ENCODE measurements at regions not wholly inside any gene's neighbourhood (a gene's known extent, or its start where the extent isn't known, plus 50 kb on each side); places are given as distances from the start of the nearest gene placed in this dataset.
"Not testable (repeated sequence)": the region's sequence is repeated elsewhere in the genome, so short reads cannot be mapped to it uniquely, and the experiment has no call there.

- no peak for DNase-seq (ENCODE audit: low spot score)
These were observed 763.6 kb downstream of the CDH11 start for GRCh38 chr16:64358291-64358690.

- no peak for DNase-seq (ENCODE audit: low spot score)
These were observed 765.6 kb downstream of the CDH11 start for GRCh38 chr16:64356267-64356666.

- DNase-seq (ENCODE audit: low spot score), result no peak
These were observed 769.6 kb downstream of the CDH11 start for GRCh38 chr16:64352246-64352645.

GRCh38 chr16:64351121-64351520, 770.7 kb downstream of the CDH11 start:
- DNase-seq (ENCODE audit: low spot score), result no peak

GRCh38 chr16:64346080-64346479, 775.8 kb downstream of the CDH11 start:
- DNase-seq (ENCODE audit: low spot score), result no peak

- no peak for DNase-seq (ENCODE audit: low spot score)
These were observed 776.7 kb downstream of the CDH11 start for GRCh38 chr16:64345142-64345541.

- not testable (repeated sequence) for DNase-seq (ENCODE audit: low spot score)
These were observed 777.9 kb downstream of the CDH11 start for GRCh38 chr16:64343820-64344443.

GRCh38 chr16:64343061-64343819, 778.6 kb downstream of the CDH11 start:
- DNase-seq (ENCODE audit: low spot score), result no peak

GRCh38 chr16:64341336-64341735, 780.5 kb downstream of the CDH11 start:
- DNase-seq (ENCODE audit: low spot score), result not testable (repeated sequence)

- DNase-seq (ENCODE audit: low spot score), result no peak
These were observed 782.7 kb downstream of the CDH11 start for GRCh38 chr16:64339052-64339770.

GRCh38 chr16:64321881-64322280, 800.0 kb downstream of the CDH11 start:
- no peak for DNase-seq (ENCODE audit: low spot score)

- DNase-seq (ENCODE audit: low spot score), result no peak
These were observed 800.8 kb downstream of the CDH11 start for GRCh38 chr16:64321066-64321465.

- no peak for DNase-seq (ENCODE audit: low spot score)
These were observed 804.3 kb downstream of the CDH11 start for GRCh38 chr16:64317601-64318000.

GRCh38 chr16:64313726-64314125, 808.1 kb downstream of the CDH11 start:
- DNase-seq (ENCODE audit: low spot score), result no peak

- no peak for DNase-seq (ENCODE audit: low spot score)
These were observed 808.9 kb downstream of the CDH11 start for GRCh38 chr16:64312980-64313379.

GRCh38 chr16:64312292-64312691, 809.6 kb downstream of the CDH11 start:
- no peak for DNase-seq (ENCODE audit: low spot score)

GRCh38 chr16:64311241-64311640, 810.6 kb downstream of the CDH11 start:
- DNase-seq (ENCODE audit: low spot score), result no peak

- DNase-seq (ENCODE audit: low spot score), result no peak
These were observed 812.3 kb downstream of the CDH11 start for GRCh38 chr16:64309398-64310110.

GRCh38 chr16:64308721-64309120, 813.1 kb downstream of the CDH11 start:
- DNase-seq (ENCODE audit: low spot score), result no peak

GRCh38 chr16:64307431-64307830, 814.4 kb downstream of the CDH11 start:
- no peak for DNase-seq (ENCODE audit: low spot score)

GRCh38 chr16:64305663-64306062, 816.2 kb downstream of the CDH11 start:
- DNase-seq (ENCODE audit: low spot score), result no peak

GRCh38 chr16:64304951-64305350, 816.9 kb downstream of the CDH11 start:
- no peak for DNase-seq (ENCODE audit: low spot score)
